HL-60 (cell line): ENCODE measurements at regions not wholly inside any gene's neighbourhood (a gene's known extent, or its start where the extent isn't known, plus 50 kb on each side); places are given as distances from the start of the nearest gene placed in this dataset.

ENCODE experiments used
- POLR2AphosphoS5 ChIP-seq: IDR thresholded peaks from 2 replicates; pipeline ENCODE4 v1.6.1; 2012; ENCODE audit warnings: low read depth
- SPI1 ChIP-seq: IDR thresholded peaks from 2 replicates; pipeline ENCODE4 v1.6.1; 2012; ENCODE audit warnings: low read depth, mild to moderate bottlenecking, borderline replicate concordance
- TF ChIP-seq, protein P1 (sequence below): IDR thresholded peaks from one replicate; pipeline ENCODE4 v1.5.1; 2011; ENCODE audit warnings: low read length, control low read depth, inconsistent platforms; ENCODE audit not compliant: insufficient read depth

DNA sequence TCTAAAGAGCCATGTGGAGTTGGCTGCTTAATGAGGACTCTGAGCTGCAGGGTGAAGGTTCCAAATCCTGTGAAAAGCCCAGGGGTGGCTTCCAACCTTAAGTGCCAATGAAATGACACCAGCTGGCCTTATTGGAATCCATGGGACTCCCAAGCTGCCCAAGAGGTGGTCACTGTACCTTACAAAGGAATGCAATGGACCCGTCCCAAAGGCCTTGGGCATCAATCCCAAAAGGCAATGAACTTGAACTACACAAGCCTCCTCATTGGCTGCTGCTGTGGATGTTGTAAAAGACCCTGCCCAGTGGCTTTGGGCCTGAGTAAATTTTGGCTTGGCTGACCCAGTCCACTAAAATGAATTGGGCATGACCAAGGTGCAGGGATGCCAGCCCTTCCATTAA lies 129.3 kb downstream of the WNT5A start:
- TF ChIP-seq, protein P1, sequence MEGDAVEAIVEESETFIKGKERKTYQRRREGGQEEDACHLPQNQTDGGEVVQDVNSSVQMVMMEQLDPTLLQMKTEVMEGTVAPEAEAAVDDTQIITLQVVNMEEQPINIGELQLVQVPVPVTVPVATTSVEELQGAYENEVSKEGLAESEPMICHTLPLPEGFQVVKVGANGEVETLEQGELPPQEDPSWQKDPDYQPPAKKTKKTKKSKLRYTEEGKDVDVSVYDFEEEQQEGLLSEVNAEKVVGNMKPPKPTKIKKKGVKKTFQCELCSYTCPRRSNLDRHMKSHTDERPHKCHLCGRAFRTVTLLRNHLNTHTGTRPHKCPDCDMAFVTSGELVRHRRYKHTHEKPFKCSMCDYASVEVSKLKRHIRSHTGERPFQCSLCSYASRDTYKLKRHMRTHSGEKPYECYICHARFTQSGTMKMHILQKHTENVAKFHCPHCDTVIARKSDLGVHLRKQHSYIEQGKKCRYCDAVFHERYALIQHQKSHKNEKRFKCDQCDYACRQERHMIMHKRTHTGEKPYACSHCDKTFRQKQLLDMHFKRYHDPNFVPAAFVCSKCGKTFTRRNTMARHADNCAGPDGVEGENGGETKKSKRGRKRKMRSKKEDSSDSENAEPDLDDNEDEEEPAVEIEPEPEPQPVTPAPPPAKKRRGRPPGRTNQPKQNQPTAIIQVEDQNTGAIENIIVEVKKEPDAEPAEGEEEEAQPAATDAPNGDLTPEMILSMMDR: no peak
- no peak for TF ChIP-seq SPI1
- TF ChIP-seq POLR2AphosphoS5: no peak
